Superior temporal gyrus (tissue), 1 donor: ENCODE measurements at regions not wholly inside any gene's neighbourhood (a gene's known extent, or its start where the extent isn't known, plus 50 kb on each side); places are given as distances from the start of the nearest gene placed in this dataset.
"Not testable (repeated sequence)": the region's sequence is repeated elsewhere in the genome, so short reads cannot be mapped to it uniquely, and the experiment has no call there.

ENCODE experiments used
- DNase-seq: peaks from one replicate; pipeline ENCODE4 v3.0.0-alpha.2; 2016; ENCODE audit errors: extremely low spot score

DNA sequence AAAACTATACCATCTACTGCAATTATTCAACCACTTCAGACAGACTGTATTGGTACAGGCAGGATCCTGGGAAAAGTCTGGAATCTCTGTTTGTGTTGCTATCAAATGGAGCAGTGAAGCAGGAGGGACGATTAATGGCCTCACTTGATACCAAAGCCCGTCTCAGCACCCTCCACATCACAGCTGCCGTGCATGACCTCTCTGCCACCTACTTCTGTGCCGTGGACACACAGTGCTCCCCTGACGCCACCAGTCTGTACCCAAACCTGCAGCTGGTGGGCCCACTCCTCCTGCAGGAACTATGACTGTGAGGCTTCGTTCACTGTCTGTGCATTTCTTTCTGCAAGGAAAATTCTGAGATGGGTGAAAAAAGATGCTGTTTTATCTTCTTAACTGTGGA lies 284.7 kb downstream of the DAD1 start:
- DNase-seq, result no peak

- DNase-seq, result no peak
Measured at GRCh38 chr14:22303589-22304195, 285.3 kb downstream of the DAD1 start.

- DNase-seq, result no peak
Measured at GRCh38 chr14:22300646-22301045, 288.4 kb downstream of the DAD1 start.

DNA sequence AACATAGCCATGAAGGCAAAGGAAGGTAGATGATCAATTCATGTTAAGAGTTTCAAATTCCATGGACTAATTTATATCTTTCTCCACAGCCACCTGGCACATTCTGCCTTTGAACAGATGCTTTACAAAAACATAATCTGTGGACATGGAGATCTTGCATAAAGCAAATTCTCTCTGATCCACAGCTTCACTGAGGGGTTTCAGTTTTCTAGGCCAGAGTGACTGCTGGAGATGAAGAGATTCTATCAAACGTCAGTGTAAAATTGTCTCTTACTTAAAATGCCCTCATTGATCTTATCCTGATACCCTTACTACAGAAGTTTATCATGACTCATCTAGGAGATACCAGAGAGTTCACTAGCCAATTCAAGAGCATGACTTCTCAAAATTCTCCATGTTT lies 291.6 kb downstream of the DAD1 start:
- no peak for DNase-seq

GRCh38 chr14:22296722-22297121 lies 292.3 kb downstream of the DAD1 start:
- DNase-seq, result no peak

DNA sequence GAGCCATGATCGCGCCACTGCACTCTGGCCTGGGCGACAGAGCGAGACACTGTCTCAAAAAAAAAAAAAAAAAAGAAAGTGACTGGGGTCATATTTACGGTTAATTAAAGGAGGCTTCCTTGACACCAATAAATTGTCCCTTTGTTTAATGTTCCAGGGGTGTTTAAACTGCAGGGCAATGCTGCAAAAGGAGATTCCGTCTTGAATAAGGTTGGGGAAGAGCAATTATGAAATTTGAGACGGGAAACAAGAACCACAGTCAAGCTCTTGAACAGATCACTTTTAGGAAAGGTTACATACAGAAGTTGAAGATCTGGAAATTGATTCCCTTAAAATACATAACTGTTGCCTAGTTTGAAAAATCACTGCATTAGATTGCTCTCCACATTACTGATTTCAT lies 292.9 kb downstream of the DAD1 start:
- no peak for DNase-seq

DNA sequence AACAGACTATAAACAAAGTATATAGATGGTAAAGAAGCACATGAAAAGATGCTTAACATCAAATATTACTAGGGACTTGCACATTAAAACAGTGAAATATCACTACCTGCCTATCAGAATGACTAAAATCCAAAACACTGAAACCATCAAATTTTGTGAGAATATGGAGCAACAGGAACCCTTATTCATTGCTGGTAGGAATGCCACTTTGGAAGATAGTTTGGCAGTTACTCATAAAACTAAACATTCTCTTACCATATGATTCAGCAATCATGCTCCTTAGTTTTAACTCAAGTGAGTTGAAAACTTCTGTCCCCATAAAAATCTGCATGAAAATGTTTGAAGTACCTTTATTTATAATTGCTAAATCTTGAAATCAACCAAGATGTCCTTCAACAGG lies 297.6 kb downstream of the DAD1 start:
- DNase-seq, result no peak

- DNase-seq, result no peak
Measured at GRCh38 chr14:22289570-22289969, 299.5 kb downstream of the DAD1 start.

DNA sequence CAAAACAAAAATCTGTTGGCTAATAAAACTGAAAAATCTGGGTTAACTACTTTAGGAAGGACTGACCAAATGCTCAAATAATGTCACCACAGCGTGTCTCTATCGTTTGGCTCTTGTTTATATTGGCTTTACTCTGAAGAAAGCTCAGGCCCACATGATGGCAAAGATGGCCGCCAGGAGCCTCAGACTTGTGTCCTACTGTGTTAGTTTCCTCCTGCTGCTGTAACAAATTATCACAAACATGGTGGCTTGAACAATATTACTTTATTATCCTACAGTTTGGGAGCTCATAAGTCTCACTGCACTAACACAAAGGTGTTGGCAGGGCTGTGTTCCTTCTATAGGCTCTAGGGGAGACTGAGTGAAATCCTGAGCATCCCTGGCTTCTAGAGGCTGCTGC lies 303.0 kb downstream of the DAD1 start:
- DNase-seq, result no peak

- DNase-seq, result no peak
Measured at GRCh38 chr14:22282949-22283348, 306.1 kb downstream of the DAD1 start.

- no peak for DNase-seq
Measured at GRCh38 chr14:22282417-22282816, 306.6 kb downstream of the DAD1 start.

DNA sequence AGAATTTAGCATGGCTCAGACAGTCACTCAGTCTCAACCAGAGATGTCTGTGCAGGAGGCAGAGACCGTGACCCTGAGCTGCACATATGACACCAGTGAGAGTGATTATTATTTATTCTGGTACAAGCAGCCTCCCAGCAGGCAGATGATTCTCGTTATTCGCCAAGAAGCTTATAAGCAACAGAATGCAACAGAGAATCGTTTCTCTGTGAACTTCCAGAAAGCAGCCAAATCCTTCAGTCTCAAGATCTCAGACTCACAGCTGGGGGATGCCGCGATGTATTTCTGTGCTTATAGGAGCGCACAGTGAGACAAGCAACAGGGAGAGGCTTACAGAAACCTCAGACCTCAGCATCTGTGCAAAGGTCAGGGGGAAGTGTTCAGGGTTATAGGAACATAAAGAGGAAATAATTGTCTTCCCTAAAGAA lies 307.6 kb downstream of the DAD1 start:
- not testable (repeated sequence) for DNase-seq

- no peak for DNase-seq
Measured at GRCh38 chr14:22280497-22281316, 308.3 kb downstream of the DAD1 start.

DNA sequence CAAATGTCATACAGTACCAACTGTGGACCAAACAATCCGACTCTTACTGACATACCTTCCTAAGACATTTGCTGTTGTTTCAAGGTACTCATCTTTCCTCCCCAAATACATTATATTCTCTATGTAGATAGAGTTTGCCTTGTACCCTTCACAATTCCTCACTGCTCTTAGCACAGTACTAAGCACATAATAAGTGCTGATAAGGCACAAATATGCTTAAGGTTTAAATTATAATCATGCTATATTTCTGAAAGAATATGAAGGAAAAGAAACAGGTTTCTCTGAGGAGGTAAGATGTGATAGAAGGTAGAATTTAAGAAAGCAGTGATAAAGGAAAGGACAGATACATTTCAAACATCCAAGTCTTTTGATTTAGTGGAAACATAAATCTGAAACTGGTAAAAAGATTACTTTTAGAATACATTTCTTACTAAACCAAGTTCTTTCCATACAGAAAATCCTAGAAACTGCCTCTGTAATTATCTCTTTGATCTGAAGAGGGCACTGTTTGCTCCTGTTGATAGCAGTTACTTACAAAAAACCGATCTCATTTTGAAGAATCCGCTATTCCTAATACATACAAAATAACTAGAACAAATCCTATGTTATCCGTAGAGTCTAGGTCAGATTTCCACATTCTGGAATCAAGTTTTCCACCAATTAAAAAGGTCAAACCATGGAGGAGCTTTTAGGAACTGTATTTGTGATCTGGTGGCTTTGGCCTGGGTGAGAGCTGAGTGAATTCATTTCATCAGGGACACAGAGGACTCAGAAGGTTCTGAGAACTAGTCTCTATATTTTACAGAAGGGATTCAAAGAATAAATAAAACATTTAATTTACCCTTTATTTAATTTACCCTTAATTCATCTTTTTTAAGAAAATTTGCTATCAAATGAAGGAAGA lies 311.9 kb downstream of the DAD1 start:
- DNase-seq, result peak; percentile 63

DNA sequence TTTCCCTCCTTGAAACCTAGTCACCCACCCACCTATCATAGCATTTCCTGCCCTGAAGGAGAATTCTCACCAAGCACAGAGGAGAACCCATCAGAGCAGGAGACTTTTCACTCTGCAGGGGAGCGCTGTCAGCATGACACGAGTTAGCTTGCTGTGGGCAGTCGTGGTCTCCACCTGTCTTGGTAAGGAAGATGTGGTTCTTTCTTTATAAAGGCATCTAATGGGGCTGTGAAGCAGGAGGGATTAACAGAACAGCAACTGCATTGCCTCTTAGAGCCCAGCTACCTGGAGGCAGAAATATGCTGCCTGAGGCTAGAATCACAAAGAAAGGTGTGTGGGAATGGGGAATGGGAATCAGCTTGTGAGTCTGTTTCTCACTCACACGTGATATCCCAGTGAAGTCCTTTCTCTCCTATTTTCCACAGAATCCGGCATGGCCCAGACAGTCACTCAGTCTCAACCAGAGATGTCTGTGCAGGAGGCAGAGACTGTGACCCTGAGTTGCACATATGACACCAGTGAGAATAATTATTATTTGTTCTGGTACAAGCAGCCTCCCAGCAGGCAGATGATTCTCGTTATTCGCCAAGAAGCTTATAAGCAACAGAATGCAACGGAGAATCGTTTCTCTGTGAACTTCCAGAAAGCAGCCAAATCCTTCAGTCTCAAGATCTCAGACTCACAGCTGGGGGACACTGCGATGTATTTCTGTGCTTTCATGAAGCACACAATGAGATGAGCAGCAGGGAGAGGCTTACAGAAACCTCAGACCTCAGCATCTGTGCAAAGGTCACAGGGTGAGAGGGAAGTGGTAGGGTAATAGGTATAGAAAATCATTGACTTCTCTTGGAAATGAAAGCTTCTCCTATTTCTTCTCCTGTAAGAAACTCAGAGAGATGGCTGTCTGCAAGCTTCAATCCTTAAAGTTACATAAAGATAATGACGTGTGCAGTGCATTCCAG lies 316.9 kb downstream of the DAD1 start:
- no peak for DNase-seq

DNA sequence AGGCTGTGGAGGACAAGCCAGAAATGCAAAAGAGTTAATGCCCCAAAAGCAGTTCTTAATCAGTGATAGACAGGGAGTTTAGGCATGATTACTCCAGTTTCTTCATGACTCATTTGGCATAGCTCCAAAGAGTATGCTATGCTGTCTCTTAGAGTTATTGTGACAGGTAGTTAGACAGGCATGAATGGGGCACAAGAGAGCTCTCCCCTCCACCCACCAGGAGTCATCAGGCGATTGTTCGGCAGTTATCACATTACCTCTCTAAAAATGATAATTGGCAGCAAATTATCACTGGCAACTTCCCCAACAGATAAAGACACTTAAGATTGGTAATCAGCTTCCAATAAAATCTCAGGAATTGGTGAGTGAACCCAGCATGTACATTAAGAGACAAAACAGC lies 320.1 kb downstream of the DAD1 start:
- DNase-seq, result no peak

GRCh38 chr14:22266683-22267082 lies 322.3 kb downstream of the DAD1 start:
- no peak for DNase-seq

GRCh38 chr14:22266142-22266442 lies 322.9 kb downstream of the DAD1 start:
- DNase-seq, result no peak

DNA sequence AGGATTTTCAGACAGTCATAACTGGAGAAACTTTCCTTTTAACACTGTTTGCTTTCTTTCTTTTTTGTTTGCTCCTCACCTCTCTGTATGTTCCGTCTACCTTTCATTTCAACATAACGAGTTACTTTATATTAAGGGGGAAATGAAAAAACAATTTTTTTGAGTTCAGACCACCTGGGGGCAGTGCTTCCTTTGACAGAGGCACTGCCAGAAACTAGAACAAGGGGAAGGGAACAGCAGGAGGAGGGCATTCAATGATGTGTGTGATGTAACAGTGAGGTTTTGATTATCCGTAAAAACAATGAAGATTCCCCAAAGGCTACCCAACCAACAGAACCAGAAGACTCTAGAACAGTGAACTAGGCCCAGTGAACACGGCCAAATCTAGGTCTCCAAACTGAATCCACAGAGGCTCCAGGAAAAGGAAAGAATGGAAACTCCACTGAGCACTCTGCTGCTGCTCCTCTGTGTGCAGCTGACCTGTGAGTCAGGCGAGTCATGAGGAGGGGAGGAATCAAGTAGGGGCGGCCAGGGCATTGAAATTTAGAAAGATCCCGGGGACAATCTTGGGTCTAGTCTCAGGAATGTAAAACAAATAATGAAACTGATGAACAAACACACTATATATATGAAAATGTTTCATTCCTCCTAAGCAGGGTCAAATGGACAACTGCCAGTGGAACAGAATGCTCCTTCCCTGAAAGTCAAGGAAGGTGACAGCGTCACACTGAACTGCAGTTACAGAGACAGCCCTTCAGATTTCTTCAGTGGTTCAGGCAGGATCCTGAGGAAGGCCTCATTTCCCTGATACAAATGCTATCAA lies 323.5 kb downstream of the DAD1 start:
- no peak for DNase-seq

DNA sequence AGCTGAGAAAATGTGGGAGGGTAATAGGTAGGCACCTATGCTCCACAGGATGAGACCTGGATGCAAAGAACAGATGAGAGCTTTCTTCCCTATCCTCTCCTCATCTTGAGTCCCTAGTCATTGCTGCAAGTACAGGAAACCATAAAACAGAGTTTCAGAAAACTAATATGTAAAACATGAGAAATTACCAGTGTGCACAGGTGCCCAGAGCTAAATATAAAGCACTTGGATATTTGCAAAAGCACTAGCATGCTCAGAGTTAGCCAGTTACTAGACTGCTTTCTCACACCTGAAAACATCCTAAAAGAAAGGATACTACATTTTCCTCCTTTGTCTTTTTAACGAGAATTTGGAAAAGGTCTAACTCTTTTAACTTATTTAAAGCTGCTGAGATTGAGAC lies 324.3 kb downstream of the DAD1 start:
- no peak for DNase-seq

- no peak for DNase-seq
Measured at GRCh38 chr14:22263961-22264360, 325.1 kb downstream of the DAD1 start.
